ENCODE measurements at regions not wholly inside any gene's neighbourhood (a gene's known extent, or its start where the extent isn't known, plus 50 kb on each side); places are given as distances from the start of the nearest gene placed in this dataset.
"Not testable (repeated sequence)": the region's sequence is repeated elsewhere in the genome, so short reads cannot be mapped to it uniquely, and the experiment has no call there.

DNA sequence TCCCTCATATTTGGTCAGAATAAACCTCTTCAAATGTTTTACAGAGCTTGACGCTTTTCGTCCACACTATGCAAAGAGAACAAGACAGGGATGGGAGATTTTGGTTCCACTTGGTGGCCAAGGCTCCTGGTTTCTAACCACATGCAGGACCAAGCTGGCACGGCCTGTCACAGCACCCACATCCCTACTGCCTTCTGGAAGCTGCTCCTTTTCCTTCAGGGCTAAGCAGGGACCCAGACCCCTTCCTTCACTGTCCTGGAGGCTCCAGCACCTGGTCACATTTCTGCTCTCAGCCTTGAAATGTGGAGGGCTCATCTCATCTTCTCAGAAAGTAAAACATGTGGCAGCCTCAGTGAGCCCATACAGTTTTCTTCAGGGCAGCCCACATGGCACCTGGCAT lies 50.4 kb upstream of the ARHGEF7 start:
- no peak for DNase-seq (ENCODE audit: low spot score)

DNA sequence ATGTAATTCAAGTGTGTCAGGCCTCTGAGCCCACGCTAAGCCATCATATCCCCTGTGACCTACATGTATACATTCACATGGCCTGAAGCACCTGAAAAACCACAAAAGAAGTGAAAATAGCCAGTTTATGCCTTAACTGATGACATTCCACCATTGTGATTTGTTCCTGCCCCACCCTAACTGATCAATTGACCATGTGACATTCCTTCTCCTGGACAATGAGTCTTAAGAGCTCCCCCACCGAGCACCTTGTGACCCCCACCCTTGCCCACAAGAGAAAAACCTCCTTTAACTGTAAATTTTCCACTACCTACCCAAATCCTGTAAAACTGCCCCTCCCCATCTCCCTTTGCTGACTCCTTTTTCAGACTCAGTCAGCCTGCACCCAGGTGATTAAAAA lies 52.1 kb upstream of the ARHGEF7 start:
- no peak for DNase-seq (ENCODE audit: low spot score)

DNA sequence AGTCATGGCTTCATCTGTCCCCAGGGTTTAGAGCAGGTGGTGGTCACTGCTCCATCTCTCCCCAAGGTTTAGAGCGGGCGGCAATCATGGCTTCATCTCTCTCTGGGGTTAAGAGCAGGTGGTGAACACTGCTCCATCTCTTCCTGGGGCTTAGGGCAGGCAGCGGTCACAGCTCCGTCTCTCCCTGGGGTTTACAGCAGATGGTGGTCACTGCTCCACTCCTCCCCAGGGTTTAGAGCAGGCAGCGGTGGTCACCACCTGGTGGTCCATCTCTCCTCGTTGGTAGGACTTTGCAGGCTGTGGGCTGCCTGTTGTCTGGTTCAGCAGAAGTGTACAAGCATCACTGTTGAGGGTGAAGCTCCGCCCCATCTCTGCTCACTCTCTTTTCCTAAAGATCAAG lies 52.8 kb upstream of the ARHGEF7 start:
- DNase-seq (ENCODE audit: low spot score): no peak

DNA sequence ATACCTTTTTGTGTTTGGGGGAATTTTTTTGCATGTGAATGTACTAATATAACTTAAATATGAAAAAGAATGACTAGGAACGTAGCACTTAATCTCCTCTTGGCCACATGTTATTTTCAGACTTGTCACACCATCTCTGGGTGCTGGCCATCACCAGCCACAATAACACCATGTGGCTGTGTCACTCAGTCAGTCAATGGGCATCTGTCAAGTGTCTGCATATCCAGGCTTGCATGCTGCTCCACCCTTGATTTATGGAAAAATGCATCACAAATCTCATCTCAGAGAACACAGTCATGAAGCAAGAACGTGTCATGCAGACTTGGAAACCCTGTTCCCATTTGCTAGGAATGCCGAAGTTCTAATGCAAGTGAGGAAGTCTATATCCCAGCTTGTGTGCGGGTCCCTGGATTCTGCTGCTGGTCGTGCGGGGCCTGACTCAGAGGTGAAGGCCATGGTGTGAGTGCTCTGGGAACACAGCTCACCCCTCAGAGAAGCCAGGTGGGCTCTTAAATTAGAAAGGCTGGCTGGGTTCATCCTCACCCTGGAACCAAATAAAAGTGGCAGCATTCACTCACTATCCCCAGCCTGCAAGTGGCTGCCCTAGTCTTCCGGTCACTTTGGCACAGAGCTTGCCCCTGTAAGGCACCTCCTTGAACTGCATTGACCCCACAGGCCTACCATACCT lies 53.6 kb upstream of the ARHGEF7 start:
- DNase-seq (ENCODE audit: low spot score): no peak

DNA sequence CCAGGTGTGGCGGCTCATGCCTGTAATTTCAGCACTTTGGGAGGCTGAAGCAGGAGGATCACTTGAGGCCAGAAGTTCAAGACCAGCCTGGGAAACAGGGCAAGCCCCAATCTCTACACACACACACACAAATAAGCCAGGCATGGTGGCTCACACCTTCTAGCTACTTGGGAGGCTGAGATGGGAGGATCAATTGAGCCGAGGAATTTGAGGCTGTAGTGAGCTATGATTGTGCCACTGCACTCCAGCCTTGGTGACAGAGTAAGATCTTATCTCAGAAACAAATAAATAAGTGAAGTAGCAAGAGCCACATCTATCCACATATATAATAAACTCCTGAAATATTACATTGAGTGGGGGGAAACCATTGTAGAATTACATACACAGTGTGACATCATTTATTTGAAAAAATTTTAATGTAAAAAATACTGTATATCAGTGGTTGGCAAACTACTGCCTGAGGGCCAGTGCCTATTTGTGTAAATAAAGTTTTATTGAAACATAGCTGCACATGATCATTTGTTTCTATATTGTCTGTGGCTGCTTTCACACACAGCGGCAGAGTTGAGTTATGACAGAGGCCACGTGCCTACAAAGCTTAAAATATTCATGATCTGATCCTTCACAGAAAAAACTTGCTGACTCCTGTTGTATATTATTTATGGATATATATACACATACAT lies 54.7 kb upstream of the ARHGEF7 start:
- DNase-seq (ENCODE audit: low spot score): no peak

DNA sequence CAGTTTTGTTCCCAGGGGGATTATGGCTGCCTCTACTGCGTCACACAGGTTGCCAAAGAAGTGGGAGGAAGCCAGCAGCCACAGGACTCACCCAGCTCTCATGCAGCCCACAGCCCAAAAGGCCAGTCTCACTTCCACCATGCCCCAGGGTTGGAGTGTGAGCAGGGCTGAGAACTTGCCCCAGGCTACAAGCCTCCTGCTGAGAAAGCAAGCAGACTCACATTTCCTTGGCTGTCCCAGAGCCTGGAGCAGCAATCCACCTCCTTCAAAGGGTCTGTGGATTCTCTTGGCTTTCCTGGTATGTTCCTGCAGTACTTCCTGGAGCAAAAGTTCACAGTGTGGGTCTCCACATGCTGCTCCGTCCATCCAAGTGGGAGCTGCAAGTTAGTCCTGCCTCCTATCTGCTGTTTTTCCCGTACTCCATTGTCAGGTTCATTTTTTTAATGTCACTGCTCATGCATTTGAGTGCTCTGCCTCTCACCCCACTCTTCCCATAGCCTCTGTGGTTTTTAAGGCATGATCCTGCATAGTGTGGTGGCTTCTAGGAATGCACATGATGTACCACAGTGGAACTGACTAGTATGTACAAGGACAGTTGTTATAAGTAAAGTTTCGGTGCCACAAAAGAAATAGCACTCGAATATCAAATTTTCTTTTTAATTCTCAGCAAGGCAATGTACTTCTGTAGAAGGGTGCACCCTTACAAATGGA lies 56.2 kb upstream of the ARHGEF7 start:
- DNase-seq (ENCODE audit: low spot score): no peak

DNA sequence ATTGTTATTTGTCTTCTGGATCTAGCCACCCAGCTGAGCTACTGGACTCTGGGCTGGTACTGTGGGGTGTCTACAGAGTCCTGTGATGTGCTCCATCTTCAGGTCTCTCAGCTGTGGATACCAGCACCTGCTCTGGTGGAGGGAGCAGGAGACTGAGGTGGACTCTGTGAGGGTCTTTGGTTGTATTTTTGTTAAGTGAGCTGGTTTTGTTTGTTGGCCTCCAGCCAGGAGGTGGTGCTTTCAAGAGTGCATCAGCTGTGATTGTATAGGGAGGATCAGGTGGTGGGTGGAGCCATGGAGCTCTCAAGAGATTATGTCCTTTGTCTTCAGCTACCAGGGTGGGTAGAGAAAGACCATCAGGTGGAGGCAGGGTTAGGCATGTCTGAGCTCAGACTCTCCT lies 56.8 kb upstream of the ARHGEF7 start:
- DNase-seq (ENCODE audit: low spot score): not testable (repeated sequence)

DNA sequence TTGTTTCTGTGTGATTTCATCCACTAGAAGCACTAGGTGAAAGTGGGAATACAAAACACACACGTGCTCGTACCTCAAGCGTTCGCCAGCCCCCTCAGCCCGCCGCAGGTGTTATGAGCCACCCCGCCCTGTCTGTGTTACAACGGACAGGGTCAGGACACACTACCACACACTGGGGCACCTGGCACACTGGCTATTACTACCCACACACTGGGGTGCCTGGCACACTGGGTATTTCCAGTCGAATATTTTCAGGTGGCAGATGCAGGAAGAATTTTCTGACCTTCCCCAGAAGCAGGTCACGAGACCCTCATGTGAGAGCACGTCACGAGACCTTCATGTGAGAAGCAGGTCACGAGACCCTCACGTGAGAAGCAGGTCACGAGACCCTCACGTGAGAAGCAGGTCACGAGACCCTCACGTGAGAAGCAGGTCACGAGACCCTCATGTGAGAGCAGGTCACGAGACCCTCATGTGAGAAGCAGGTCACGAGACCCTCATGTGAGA lies 63.3 kb upstream of the ARHGEF7 start:
- not testable (repeated sequence) for DNase-seq (ENCODE audit: low spot score)

DNA sequence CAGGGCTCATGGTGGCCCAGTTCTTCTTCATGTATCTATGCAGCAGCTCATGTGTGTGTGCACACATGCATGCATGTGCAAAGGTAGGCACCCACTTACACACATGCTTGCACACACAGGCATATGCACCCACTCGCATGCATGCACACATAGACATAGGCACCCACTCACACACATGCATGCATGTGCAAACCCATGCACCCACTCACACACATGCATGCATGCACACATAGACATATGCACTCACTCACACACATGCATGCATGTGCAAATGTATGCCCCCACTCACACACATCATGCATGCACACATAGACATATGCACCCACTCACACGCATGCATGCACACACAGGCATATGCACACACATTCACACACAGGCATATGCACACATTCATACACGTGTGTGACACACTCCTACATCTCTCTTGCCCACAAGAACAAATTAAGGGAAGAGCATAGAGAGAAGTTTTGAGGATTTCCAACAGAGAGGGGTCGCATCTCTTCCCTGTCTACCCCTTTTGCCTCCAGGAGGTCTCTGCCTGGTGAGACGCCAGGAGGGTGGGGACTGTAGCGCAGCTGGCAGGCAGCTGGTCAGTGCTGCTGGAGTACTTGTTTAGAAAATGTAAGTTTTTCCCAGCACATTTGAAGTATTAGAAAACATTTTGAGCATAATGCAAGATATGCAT lies 63.9 kb upstream of the ARHGEF7 start:
- DNase-seq (ENCODE audit: low spot score): no peak

DNA sequence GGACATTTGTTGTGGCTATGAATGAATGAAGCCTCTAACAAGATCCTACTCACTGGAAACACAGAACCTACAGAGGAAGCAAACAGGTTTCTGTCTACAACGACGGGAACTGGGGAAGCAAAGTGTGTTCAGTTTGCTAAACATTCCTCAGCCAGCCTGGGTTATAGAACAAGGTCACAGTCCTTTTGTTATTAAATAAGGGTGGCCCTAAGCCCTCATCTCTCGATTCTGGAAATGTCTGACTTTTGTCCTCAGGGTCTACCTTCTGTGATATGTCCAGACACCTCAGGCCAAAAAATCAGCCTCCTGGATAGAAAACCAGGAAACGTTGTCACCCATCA lies 64.6 kb upstream of the ARHGEF7 start:
- no peak for DNase-seq (ENCODE audit: low spot score)

DNA sequence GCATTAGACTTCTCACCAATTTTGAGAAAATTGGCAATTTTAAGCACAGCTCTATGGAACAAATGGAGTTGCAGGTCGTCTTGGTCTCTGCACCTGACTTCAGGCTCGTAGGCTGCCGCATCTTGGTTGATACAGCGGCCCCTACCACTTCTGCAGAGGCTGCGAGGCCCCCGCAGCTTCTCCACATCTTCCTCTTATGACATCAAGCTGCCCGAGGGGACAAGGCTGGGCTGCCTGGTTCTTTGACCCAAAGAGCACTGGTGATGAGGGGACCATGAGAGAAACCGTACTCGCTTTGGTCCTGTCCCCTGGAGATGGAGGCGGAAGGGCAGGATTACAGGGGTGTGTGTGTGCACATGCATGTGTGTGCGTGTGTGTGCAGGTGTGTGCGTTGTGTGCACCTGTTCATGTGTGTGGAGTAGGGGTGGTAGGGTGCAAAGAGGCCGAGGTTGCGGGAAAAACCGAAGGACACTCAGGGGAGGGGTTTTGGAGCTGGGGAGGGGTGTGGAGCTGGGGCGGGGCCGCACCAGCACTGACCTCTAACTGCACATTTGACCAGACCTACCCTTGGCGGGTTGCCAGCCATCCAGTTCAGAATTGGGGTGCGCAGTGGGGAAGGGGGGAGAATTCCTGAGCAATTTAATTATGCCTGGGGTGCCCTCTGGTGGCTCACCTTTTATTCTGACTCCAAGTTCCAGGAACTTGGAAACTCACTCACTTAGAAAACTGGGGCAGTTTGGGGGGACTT lies 65.1 kb upstream of the ARHGEF7 start:
- DNase-seq (ENCODE audit: low spot score): no peak

DNA sequence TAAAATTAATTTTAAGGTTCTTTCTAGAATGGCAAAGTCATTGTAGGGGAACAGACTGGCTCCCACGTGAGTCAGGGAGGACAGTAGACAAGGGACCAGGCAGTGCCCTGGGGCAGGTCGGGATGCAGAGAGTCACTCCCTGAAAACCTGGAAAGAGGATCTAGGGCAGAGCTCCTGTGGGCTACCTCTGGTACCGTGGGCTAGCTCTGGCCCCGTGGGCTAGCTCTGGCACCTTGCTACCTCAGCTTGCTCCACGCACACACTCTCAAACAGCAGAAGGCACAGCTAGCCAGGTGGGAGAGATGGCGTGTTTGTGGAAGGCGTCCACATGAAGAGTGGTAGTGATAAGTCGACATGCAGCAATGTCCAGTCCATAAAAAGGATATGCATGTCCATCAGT lies 66.7 kb upstream of the ARHGEF7 start:
- no peak for DNase-seq (ENCODE audit: low spot score)

DNA sequence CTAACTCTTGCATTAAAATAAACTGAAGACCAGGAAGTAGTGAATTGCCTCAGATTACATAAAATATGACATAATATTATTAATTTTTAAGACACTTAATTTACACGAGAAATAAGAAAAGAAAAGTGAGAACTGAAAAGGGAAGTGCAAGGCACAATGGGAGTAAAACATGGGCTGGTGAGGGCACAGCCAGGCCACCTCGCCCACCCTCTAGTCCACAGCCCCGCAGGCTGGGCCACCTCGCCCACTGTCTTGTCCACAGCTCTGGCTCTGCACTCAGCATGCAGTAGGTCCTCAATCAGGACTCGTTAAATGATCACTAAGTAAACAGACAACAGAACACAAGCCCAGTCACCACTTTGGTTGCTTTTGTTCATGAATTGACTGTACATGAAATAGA lies 67.8 kb upstream of the ARHGEF7 start:
- no peak for DNase-seq (ENCODE audit: low spot score)

DNA sequence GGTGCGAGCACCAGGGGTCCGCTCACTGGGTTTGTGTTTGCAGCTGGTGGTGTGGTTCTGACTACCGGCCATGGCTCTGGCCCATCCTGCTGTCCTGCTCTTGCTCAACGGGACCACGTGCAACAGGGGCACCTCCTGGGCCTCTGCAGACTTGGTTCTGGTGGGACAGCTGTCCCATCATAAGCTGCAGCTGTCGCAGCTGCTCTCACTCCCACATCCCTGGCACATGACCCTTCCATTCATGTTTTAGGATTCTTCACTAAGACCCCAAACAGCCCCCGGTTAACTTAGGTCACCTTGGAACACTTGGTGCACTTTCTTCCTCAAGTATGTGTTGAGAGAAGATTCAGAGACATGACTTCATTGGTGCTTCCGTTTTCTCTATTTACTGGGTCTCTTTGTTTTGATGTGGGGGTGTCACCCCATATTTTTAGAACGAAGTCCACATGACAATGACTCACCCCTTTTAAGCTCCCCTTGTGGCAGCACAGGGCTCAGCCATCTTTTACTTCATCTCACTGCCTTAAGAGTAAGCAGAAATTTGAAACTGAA lies 68.4 kb upstream of the ARHGEF7 start:
- no peak for DNase-seq (ENCODE audit: low spot score)

DNA sequence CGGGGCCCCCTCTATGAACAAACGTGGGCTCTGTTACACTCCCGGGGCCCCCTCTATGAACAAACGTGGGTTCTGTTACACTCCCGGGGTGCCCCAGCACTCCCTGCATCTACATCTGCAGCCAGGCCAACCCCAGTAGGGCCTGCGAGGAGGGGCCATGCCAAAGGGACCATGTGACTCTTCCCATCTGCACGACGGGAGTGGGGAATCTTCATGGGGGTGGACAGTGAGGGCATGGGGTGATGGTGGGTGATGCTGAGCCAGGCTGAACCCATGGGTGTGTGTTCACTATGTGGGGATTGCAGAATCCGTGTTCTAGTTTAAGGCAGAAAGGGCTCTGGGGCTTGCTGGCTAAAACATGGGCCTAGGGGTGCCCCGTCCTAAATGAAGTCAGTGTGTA lies 69.9 kb upstream of the ARHGEF7 start:
- no peak for DNase-seq (ENCODE audit: low spot score)

DNA sequence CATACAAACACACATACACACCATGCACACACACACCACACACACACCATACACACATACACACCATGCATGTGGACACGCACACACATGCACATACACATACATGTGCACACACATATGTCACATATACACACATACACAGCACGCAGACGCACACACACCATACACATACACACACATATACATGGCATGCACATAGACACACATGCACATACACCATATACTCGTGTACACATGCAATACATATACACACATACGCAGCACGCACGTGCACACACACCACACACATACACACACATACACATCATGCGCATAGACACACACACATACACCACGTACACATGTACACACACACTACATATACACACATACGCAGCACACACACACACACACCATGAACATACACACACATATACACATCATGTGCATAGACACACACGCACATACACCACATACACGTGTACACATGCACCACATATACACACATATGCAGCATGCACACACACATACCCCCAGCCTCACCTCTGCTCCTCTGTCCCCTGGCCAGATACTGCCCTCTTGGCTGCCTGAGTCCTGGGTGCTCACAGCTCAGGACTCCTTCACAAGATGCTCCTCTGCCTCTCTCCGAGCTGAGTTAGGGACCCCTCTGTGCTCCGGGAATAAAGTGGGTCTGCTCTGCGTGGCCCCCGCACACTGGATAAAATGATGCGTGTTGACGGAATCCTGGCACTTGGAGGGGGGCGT lies 70.9 kb upstream of the ARHGEF7 start:
- no peak for DNase-seq (ENCODE audit: low spot score)

DNA sequence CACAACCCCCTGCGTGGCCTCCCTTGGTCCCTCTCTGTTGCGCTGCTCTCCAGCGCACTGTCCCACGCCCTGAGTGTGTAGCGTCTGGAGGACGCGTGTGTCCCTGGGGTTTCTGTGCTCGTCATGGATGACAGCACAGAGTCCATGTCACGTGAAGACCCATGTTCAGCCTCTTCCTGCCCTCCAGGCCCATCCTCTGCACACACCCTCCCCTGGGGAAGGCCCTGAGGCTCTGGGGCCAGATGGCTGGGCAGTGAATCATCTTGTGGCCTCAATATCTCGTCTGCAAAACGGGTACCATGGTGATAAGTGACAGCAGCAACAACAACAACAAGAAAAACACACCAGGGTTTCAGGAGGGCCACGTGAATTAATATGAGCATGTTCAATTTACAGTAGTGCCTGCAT lies 71.5 kb upstream of the ARHGEF7 start:
- DNase-seq (ENCODE audit: low spot score): no peak

DNA sequence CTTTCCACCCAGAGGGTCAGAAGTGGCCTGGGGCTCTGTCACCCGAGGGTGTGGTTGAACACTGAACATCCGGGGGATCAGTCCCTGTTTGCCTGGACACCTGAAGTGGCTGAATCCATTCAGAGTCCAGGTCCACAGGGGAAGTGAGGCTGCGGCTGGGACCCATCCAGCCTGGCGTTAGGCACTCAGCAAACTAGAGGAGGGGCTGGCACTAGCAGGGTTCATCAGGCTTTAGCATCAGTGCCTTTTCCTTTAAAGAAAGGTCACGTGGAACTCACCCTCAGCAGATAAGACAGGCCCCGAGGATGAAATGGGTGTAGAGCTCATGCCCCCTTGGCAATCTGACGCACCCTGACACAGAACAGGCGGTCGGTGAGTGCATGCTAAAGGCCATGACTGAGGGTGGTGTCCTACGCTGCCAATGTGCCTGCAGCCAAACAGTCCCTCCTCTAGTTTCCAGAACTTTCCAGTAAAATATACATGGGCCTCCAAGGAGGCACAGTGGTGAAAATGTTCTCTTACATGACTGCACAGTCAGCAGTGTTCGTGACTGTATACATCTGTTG lies 72.4 kb upstream of the ARHGEF7 start:
- DNase-seq (ENCODE audit: low spot score): no peak

DNA sequence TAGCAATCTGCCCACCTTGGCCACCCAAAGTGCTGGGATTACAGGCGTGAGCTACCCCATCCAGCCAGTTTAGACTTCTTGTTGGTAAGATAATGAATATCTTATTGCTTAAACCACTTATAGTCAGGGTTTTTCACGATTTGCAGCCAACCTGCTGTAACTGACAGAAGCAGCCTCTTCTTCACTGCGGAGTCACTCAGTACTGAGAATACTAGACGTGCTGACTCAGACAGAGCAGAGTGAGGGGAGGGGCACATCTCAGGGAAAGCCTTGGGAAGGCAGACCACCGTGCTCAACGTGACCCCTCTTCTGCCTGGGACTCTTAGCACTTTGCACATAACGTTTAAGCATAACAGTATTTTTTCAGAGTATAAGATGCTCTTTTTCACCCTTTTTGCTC lies 74.3 kb upstream of the ARHGEF7 start:
- no peak for DNase-seq (ENCODE audit: low spot score)

DNA sequence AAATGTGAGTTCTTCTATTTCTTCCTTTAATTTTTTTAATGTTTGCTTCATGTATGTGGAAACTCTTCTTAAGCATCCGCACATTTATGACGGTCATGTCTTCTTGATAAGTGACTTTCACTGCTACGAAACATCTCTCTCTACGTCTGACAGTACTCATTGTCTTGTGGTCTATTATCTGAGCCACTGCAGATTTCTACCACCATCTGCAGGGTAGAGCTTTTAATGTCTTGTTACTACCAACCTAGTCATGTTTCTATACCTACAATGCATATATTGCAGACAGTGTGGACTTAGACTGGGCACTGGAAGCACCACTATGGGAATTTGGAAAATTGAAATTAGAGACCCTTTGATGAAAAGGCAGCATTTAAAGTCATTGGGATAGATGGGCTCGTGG lies 75.4 kb upstream of the ARHGEF7 start:
- DNase-seq (ENCODE audit: low spot score): no peak

DNA sequence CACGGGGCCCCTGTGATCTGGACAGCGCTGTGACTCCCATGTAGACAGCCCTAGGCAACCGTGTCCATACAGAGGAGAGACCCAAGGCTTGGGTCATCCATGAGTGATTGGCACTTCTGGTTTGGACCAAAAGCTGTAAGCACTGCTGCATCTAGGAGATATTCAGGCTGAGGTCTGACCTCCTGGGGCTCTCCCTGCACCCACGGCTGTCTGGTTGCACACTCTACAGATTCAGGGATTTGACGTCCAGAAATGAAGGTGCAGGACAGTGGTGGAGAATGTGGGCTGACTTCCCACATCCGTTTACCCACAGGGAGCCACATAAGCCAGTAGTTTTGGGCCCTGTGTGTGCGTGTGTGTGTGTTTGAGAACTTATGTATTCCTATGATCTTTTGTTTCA lies 76.2 kb upstream of the ARHGEF7 start:
- DNase-seq (ENCODE audit: low spot score): no peak
